ENCODE measurements at regions not wholly inside any gene's neighbourhood (a gene's known extent, or its start where the extent isn't known, plus 50 kb on each side); places are given as distances from the start of the nearest gene placed in this dataset.

GRCh38 chr11:110785398-110785797 is 73.2 kb upstream of the ARHGAP20 start:
- DNase-seq (ENCODE audit: low read depth), result no peak

- DNase-seq (ENCODE audit: low read depth), result no peak
Measured at GRCh38 chr11:110782616-110783015, 70.4 kb upstream of the ARHGAP20 start.

DNA sequence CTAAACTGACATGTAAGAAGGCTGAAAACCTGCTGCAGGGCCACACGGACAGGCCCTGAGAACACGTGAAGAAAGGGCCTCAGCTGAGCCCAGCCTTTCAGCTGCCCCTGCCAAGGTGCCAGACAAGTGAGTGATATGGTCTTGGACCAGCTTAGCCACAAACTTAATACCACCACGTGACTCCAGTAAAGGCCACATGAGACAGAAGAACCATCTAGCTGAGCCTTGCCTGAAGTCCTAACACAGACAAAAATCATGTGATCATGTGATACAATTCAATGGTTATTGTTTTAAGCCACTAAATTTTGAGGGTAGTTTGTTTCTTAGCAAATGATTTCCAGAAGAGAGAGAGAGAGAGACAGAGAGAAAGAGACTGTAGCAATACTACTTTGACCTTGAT is 66.9 kb upstream of the ARHGAP20 start:
- DNase-seq (ENCODE audit: low read depth), result no peak

GRCh38 chr11:110778343-110778742 is 66.1 kb upstream of the ARHGAP20 start:
- no peak for DNase-seq (ENCODE audit: low read depth)

- no peak for DNase-seq (ENCODE audit: low read depth)
Measured at GRCh38 chr11:110777775-110778174, 65.5 kb upstream of the ARHGAP20 start.

- no peak for DNase-seq (ENCODE audit: low read depth)
Measured at GRCh38 chr11:110776081-110776480, 63.8 kb upstream of the ARHGAP20 start.

- DNase-seq (ENCODE audit: low read depth), result no peak
Measured at GRCh38 chr11:110774138-110775014, 62.1 kb upstream of the ARHGAP20 start.

- no peak for DNase-seq (ENCODE audit: low read depth)
Measured at GRCh38 chr11:110773442-110773841, 61.2 kb upstream of the ARHGAP20 start.

DNA sequence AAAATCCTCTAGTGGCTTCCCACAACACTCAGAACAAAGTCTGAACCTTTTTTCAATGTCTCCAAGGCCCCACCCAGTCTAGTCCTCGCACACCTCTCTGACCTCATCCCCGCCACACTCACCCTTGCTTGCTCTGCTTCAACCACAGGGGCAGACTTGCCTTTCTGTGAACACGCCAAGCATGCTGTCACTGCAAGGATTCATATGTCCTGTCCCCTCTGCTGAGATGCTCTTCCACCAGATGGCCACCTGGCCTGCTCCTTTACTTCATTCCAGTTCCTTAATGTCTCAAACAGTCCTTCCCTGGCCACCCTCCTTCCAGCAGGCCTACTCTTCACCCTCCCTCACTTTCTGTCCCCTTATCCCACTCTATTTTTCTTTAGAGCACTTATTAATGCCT is 60.6 kb upstream of the ARHGAP20 start:
- no peak for DNase-seq (ENCODE audit: low read depth)

- no peak for DNase-seq (ENCODE audit: low read depth)
Measured at GRCh38 chr11:110766316-110766715, 54.1 kb upstream of the ARHGAP20 start.

- DNase-seq (ENCODE audit: low read depth), result no peak
Measured at GRCh38 chr11:110764485-110764884, 52.2 kb upstream of the ARHGAP20 start.

DNA sequence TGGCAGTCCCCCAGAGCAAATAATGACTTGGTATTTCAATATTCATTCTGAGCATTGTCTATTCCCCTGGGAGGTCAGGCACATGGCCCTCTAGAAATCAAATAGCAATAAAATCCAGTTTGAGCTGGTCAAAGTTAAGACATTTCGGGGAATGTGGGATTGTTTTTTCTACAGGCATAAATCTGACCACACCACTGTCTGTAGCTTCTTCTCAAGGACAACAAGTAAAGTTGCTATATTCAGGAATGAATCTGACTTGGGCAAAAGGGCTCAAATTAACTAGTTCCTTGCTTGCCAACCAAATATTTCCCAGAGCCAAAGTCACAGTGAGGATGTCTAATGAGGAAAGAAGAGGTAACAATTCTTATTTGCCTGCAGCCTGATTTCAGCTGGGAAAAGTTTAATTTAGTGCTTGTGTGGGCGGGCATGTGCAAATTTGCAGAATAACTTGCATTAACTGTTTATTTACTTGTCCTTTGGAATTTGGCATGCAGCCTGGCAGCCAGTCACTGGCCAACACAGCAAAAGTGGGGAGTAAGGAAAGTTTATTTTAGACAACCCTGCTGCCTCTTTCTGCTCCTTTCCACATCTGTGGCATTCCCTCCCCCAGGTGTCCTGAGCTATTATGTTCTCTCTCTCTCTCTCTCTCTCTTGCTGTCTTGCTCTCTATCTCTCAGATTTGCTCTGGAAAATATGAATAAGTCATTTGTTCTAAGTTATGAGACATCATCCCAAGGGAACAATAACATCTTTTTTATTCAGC is 51.2 kb upstream of the ARHGAP20 start:
- DNase-seq (ENCODE audit: low read depth), result no peak

DNA sequence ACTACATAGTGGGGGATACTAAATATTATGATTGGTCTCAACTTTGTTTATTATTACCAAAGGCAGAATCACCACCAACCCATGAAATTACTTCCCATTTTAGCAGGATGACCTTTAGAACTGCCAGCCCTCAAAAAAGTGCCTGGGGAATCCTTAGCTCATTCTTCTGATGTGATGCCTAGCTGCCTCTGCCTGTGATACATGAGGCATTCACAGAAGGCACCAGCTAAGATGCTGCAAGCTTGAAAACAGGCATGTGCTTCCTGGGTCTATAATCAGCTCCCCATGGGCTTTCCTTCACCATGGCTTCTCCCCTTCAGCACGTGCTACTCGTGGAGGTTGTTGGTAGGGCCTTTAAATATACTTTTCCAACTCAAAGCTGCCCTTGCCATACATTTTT is 50.4 kb upstream of the ARHGAP20 start:
- DNase-seq (ENCODE audit: low read depth), result no peak
